ENCODE measurements at regions not wholly inside any gene's neighbourhood (a gene's known extent, or its start where the extent isn't known, plus 50 kb on each side); places are given as distances from the start of the nearest gene placed in this dataset.

DNA sequence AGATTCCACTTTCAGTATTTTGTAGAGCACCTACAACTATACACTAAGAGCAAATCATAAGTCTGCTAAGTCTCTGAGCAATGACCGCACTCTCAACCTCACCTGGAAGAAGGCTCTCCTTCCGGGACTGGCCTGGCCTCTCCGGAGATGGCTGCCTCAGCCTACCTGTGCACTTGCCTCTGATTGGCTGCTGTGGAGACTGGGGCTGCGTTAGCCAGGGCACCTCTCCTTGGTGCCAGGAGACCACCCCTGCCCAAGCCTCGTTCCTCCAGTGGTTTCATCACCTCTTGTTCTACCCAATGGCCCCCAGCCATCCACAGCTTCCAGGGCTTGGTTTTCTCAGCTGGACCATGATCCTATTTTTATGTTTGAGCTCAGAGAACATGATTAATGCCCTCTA is 64.7 kb upstream of the JDP2 start:
- Mint-ChIP-seq H3K4me1 (ENCODE audit: low read depth) (peaks cover 3% of the 10 kb centered on the region), H3K36me3 (ENCODE audit: low read depth) (no peaks in the 10 kb centered on the region), H3K27ac (no peak overlapping the region), H3K9me3 (no peaks in the 10 kb centered on the region), H3K27me3 (peaks cover 2% of the 10 kb centered on the region), H3K4me3 (no peak overlapping the region)
- no peak for DNase-seq

DNA sequence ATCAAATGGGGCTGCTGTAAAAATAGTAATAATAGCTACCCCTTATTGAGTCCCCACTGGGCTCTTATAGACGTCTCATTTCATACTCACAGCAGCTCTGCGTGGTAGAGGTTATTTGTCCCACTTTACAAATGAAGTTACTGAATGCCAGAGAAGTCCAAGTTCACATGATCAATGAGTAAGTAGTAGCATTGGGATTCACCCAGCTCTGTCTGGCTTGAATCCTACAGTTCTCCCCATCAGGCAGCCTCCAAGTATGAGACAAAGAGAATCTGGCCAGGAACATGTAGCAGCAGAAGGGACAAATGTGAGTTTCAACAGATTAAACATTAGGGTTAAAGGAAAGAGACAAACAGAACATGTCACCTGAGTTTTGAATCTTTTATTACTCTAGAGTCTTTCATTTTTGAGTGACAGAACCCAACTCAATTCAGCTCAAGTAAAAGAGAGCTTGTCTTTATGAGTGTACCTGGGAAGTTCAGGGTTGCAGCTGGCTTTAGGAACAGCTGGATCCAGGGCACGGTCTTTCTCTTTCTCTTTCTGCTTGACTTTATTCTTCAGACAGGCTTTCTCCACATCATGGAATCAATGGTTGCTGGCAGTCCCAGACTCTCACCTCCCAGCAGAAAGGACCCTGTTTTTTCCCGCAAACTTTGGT is 64.1 kb upstream of the JDP2 start:
- peaks cover 2% of the 10 kb centered on the region for H3K27me3 Mint-ChIP-seq
- no peak overlapping the region for H3K4me3 Mint-ChIP-seq
- H3K27ac Mint-ChIP-seq = no peak overlapping the region
- no peak for DNase-seq
- H3K9me3 Mint-ChIP-seq = no peaks in the 10 kb centered on the region
- H3K36me3 Mint-ChIP-seq (ENCODE audit: low read depth) = no peaks in the 10 kb centered on the region
- peaks cover 3% of the 10 kb centered on the region for H3K4me1 Mint-ChIP-seq (ENCODE audit: low read depth)

DNA sequence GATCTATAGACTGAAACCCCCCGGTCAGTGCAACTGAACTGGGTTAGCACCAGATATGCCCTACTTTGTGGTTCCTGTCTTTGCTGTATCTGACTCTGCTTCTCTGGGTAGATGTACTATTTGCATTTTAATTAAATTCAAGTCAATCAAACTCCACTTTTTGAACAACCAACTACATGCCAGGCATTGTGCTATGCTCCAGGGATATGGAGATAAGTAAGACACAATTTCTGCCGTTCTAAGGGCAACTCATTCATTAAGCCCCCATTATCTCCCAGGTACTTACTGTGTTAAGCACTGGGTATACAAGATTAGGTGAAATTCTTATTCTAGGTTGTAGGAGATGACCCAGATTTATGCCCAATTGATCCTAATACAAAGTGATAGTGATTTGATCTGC is 62.7 kb upstream of the JDP2 start:
- Mint-ChIP-seq H3K9me3 (no peaks in the 10 kb centered on the region), H3K36me3 (ENCODE audit: low read depth) (no peaks in the 10 kb centered on the region), H3K4me3 (no peak overlapping the region), H3K4me1 (ENCODE audit: low read depth) (peaks cover 3% of the 10 kb centered on the region), H3K27ac (no peak overlapping the region), H3K27me3 (peaks cover 2% of the 10 kb centered on the region)
- DNase-seq = no peak

DNA sequence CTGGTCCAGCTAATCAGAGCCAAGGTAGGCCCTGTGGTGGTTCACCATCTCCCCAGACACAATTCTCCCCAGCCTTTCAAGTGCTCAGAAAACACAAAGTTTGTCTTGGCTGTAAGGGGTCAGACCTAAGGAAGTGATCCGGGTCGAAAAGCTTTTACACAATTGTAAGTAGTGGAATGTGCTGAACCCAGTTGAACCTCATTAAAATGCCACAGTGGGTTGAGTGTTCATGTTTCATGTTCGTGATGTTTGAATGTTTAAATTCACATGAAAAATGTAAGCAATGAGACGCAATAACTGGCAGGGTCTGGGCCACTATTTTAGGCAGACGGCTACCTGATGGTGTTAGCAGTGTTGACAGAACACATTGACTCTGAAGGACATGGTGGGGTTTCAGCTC is 60.9 kb upstream of the JDP2 start:
- Mint-ChIP-seq H3K27me3 (peaks cover 2% of the 10 kb centered on the region), H3K4me3 (no peak overlapping the region), H3K27ac (no peak overlapping the region), H3K36me3 (ENCODE audit: low read depth) (no peaks in the 10 kb centered on the region), H3K4me1 (ENCODE audit: low read depth) (peaks cover 3% of the 10 kb centered on the region), H3K9me3 (no peaks in the 10 kb centered on the region)
- no peak for DNase-seq

DNA sequence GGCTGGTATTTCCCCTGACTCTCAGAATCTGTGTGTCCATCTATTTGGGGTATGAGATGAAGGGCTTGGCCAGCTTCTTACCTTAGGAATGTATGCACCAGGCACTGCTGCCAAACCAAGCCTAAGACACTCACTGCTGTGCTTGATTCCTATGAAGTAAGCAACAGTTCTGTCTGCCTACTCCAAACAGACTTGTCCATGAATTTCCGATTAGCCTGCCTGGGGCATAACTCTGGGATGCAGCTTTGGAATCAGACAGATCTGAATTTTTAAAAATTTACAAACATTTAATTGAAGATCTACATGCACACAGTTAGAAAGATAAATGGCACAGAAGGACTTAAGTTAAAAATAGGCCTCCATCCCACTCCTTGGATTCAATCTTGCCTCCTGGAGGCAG is 59.5 kb upstream of the JDP2 start:
- no peak overlapping the region for H3K4me3 Mint-ChIP-seq

DNA sequence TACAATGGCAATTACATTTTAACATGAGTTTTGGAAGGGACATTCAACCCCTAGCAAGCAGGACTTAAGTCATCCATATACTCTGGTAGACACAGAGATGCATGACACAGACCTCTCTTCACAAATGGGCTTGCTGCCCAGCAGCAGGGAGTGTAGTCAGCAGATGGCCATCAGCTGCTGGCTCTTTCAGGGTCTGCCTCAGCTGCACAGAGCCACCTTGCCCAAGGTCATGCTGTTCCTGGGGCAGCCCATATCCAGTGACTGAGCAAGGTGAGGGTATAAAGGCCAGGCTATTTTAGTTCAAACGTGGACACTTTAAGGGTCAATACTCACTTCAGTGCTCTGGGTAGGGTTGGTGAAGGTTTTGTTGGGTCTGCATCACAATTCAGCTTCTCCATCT is 58.3 kb upstream of the JDP2 start:
- Mint-ChIP-seq H3K9me3 (no peaks in the 10 kb centered on the region), H3K36me3 (ENCODE audit: low read depth) (no peaks in the 10 kb centered on the region), H3K4me3 (no peak overlapping the region), H3K27me3 (peaks cover 7% of the 10 kb centered on the region), H3K27ac (no peak overlapping the region), H3K4me1 (ENCODE audit: low read depth) (peaks cover 3% of the 10 kb centered on the region)
- DNase-seq = no peak

More for the DNA sequence above, 59.5 kb upstream of the JDP2 start:
- Mint-ChIP-seq H3K27me3 (peaks cover 6% of the 10 kb centered on the region), H3K36me3 (ENCODE audit: low read depth) (no peaks in the 10 kb centered on the region), H3K9me3 (no peaks in the 10 kb centered on the region), H3K4me1 (ENCODE audit: low read depth) (peaks cover 3% of the 10 kb centered on the region), H3K27ac (no peak overlapping the region)
- DNase-seq = no peak

DNA sequence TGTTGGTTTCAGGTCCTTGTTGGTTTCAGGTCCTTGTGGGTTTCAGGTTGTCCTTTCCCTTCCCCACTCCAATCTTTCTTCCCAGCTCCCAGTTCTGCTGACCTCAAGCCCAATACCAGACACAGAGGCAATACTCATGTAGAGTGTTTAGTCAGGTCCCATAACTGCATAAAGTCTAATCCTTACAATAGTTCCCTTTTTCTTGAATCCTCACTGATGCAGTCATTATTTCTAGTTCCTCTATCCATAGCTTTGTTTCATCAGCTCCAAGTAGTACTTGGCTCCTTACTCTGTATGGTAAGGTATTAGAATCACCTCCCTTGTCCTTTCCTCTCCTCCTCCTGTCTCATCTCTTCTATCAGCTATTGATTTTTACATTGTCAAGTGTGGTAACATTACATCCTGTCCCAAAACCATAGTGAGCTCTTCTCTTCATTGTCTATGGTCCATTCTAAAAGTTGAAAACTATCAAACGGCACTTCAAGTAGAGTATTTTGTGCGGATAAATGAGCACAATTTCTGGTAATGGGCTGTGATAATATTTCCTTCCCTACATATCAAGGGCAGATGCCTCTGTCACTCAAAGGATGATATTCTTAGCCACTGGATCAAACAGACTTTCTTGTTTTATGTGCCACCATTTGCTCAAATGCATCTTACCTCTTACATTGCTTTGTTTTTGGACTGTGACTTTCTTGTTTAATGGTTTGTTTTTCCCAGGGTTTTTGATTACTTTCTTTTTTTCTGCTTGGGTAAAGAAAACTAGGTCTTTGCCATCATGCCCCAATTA is 57.2 kb upstream of the JDP2 start:
- Mint-ChIP-seq H3K9me3 (no peaks in the 10 kb centered on the region), H3K36me3 (ENCODE audit: low read depth) (no peaks in the 10 kb centered on the region), H3K4me3 (no peak overlapping the region), H3K27me3 (peaks cover 6% of the 10 kb centered on the region), H3K27ac (no peak overlapping the region), H3K4me1 (ENCODE audit: low read depth) (peaks cover under 1% of the 10 kb centered on the region)
- DNase-seq = no peak

DNA sequence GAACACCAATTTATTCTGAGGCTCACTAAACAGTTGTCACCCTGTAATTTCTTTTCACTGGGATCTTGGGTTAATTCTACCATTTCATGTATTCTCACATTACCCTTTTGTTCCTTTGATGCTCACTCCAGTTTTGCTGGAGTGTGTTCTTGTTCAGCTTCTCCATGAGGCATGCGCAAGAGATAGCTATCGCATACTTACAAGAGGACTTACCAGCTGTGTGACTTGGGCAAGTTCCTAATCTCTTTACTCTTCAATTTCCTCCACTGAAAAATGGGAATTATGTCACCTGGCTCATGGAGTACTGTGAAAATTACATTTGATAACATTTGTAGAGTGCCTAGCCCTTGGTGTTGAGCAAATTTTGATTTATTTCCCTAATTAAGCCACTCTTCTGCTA is 56.5 kb upstream of the JDP2 start:
- Mint-ChIP-seq H3K36me3 (ENCODE audit: low read depth) (no peaks in the 10 kb centered on the region), H3K27ac (no peak overlapping the region), H3K27me3 (peaks cover 6% of the 10 kb centered on the region), H3K4me3 (no peak overlapping the region), H3K9me3 (no peaks in the 10 kb centered on the region), H3K4me1 (ENCODE audit: low read depth) (no peaks in the 10 kb centered on the region)
- DNase-seq = no peak

DNA sequence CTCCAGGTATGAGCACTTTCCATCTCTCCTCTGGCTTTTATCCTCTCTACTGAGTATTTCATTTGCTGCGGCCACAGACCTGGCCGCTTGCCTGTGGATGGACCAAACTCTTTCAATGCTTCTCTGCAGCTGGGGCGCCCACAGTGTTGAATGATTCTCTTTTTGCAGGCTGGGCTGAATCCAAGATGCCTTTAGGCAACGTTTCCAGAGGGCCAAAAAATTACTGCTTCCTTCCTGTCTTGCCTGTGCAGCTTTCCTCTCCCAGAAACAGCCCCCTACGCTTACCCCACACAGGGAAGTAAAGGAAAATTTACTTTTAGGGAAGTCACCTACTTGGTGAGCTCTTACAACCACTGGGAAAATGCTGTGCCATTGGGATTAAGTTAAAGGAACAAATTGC is 55.6 kb upstream of the JDP2 start:
- Mint-ChIP-seq H3K4me1 (ENCODE audit: low read depth) (no peaks in the 10 kb centered on the region), H3K27me3 (peaks cover 9% of the 10 kb centered on the region), H3K27ac (no peak overlapping the region), H3K36me3 (ENCODE audit: low read depth) (no peaks in the 10 kb centered on the region), H3K9me3 (no peaks in the 10 kb centered on the region), H3K4me3 (no peak overlapping the region)
- DNase-seq = no peak

DNA sequence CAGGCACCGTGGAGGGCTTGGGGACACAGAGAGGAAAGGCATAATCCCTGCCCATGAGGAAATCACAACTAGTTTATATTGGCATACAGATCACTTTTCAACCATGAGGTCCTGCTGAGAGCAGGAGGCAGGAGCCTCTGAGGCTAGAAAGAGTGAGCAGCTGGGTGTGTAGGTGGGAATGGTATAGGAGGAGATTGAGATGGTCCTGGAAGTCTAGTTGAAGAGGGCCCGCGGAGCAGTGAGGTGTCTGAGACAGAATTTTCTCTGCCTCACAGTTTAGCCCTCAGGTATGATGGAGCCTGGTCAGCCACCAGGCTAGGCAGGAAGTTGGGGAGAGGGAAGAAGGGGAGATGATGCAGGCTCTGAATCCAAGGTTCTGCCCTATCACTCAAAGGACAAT is 54.7 kb upstream of the JDP2 start:
- Mint-ChIP-seq H3K4me1 (ENCODE audit: low read depth) (no peaks in the 10 kb centered on the region), H3K4me3 (no peak overlapping the region), H3K27ac (no peak overlapping the region), H3K9me3 (no peaks in the 10 kb centered on the region), H3K36me3 (ENCODE audit: low read depth) (no peaks in the 10 kb centered on the region), H3K27me3 (peaks cover 9% of the 10 kb centered on the region)
- no peak for DNase-seq

DNA sequence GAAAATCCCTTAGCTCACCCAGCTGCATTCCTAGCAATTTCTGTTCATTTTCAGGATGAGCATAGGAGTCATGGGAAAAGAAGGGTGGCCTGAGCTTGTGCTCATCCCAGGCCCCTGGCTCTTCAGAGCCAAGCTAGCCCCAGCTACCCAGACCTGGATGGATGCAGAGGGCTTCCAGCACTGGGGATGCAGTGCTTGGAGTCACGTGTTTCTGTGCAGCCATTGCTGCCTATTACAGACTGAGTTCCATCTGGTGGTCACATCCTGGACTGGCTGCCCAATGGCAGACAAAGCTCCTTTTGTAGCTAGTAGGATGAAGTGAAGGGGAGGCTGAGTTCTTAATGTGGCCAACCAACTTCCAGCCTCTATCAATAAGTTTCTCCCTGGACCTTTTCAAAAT is 54.2 kb upstream of the JDP2 start:
- Mint-ChIP-seq H3K9me3 (no peaks in the 10 kb centered on the region), H3K4me1 (ENCODE audit: low read depth) (no peaks in the 10 kb centered on the region), H3K27ac (no peak overlapping the region), H3K36me3 (ENCODE audit: low read depth) (no peaks in the 10 kb centered on the region), H3K4me3 (no peak overlapping the region), H3K27me3 (peaks cover 9% of the 10 kb centered on the region)
- no peak for DNase-seq

DNA sequence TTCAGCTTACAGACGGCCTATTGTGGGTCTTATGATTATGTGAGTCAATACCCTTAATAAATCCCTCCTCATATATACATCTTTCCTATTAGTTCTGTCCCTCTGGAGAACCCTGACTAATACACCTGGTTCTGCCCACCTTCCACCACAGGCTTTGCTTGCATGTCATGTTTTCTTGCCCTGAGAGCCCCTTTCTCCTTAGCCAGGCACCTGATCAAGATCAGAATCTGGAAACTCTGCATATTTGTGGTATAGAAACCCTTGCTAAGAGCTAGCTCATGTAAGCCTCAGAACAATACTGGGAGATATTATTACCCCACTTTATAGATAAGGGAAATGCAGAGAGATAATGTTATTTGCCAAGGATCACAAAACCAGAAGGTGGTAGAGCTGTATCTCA is 52.9 kb upstream of the JDP2 start:
- H3K4me1 Mint-ChIP-seq (ENCODE audit: low read depth) = no peaks in the 10 kb centered on the region
- no peak overlapping the region for H3K4me3 Mint-ChIP-seq
- no peak for DNase-seq
- no peaks in the 10 kb centered on the region for H3K36me3 Mint-ChIP-seq (ENCODE audit: low read depth)
- peaks cover 9% of the 10 kb centered on the region for H3K27me3 Mint-ChIP-seq
- no peak overlapping the region for H3K27ac Mint-ChIP-seq
- H3K9me3 Mint-ChIP-seq = no peaks in the 10 kb centered on the region

DNA sequence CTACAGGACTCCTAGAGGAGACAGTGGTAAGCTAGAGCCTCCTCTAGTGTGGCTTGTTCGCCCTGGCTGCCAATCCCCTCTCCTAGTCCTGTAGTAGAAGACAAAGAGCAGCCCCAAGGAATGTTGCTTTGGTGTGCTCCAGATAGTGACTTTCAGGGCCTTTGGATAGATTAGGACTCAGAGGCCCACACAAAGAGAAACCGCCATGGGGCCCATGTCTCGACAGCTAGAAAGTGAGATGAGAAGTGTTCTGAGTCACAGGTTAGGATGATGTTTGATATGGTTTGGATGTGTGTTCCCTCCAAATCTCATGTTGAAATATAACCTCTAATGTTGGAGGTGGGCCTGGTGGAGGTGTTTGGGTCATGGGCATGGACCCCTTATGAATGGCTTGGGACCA is 51.8 kb upstream of the JDP2 start:
- Mint-ChIP-seq H3K4me3 (no peak overlapping the region), H3K4me1 (ENCODE audit: low read depth) (no peaks in the 10 kb centered on the region), H3K36me3 (ENCODE audit: low read depth) (no peaks in the 10 kb centered on the region), H3K27ac (no peak overlapping the region), H3K27me3 (peaks cover 9% of the 10 kb centered on the region), H3K9me3 (no peaks in the 10 kb centered on the region)
- no peak for DNase-seq

Measured in activated T-cell treated with anti-CD3 and anti-CD28 coated beads, Interleukin-2, amount 50 U/mL, for 24 hours (primary cell).